Transverse colon (tissue), 4 donors: ENCODE measurements at regions not wholly inside any gene's neighbourhood (a gene's known extent, or its start where the extent isn't known, plus 50 kb on each side); places are given as distances from the start of the nearest gene placed in this dataset.
"Not testable (repeated sequence)": the region's sequence is repeated elsewhere in the genome, so short reads cannot be mapped to it uniquely, and the experiment has no call there.

Experiments used
- DNase-seq: peaks from one replicate; pipeline ENCODE4 v3.0.0-alpha.2; 2019
- H3K27ac ChIP-seq, 4 donors: fragments of 200-600 bp; sonication (generic); 2 replicates each; pipeline ENCODE4 v1.5.1; 2016 to 2018; ENCODE audit warnings: inconsistent platforms in 4 of 4
- H3K27me3 ChIP-seq: fragments of 200-600 bp; sonication (generic); 2 replicates; pipeline ENCODE4 v1.5.1; 2017; ENCODE audit warnings: inconsistent platforms
- H3K36me3 ChIP-seq, 4 donors: fragments of 200-600 bp; sonication (generic); 2 replicates each; pipeline ENCODE4 v1.5.1; 2017 to 2019; ENCODE audit warnings: inconsistent platforms in 4 of 4
- H3K4me1 ChIP-seq, 4 donors: fragments of 200-600 bp; sonication (generic); 2 replicates each; pipeline ENCODE4 v1.5.1; 2017 to 2020; ENCODE audit warnings: inconsistent platforms in 4 of 4
- H3K4me3 ChIP-seq, 4 donors: fragments of 200-600 bp; sonication (generic); 1 replicate in 1 of 4; 2 replicates in 3 of 4; pipeline versions ENCODE4 v1.5.1 to v1.6.1; 2017 to 2019; ENCODE audit warnings: inconsistent platforms in 4 of 4
- H3K9me3 ChIP-seq, 2 donors: fragments of 200-600 bp; sonication (generic); 2 replicates each; pipeline ENCODE4 v1.5.1; 2017 to 2019; ENCODE audit warnings: inconsistent platforms in 2 of 2
- EP300 ChIP-seq: sonication (generic); formaldehyde crosslinking; IDR thresholded peaks from one replicate; pipeline ENCODE4 v1.6.1; 2017; ENCODE audit warnings: antibody characterized with exemption, low read depth
- POLR2A ChIP-seq: fragments of 450-650 bp; IDR thresholded peaks from one replicate; pipeline ENCODE4 v1.6.1; 2016; ENCODE audit warnings: antibody characterized with exemption, mild to moderate bottlenecking, moderate library complexity
- POLR2AphosphoS5 ChIP-seq, 3 donors: sonication (generic); formaldehyde crosslinking; IDR thresholded peaks; one replicate each; pipeline ENCODE4 v1.6.1; 2016; ENCODE audit warnings: antibody characterized with exemption in 3 of 3
- WGBS, 2 donors: methylation state at CpG; one replicate each; pipeline ENCODE4 v1.1.5; 2018; ENCODE audit warnings: low coverage in 1 of 2; 5-methylcytosine and 5-hydroxymethylcytosine counted together
- in situ Hi-C, 4 donors: fragments of 200-750 bp; cut with MboI; loops; one replicate each; pipeline versions ENCODE4 v1.15.0 to v1.15.1; 2017; ENCODE audit warnings: low sequenced_read_pairs in 3 of 4, low pct_ligation_motif_present in 1 of 4, low pct_unique_long_range_greater_than_20kb in 1 of 4
- intact Hi-C: fragments of 100-400 bp; cut with DNase I; formaldehyde crosslinking; loops from one replicate; pipeline ENCODE4 v1.15.1; 2023; ENCODE audit warnings: low total_unique reads
- TF ChIP-seq, protein P1 (sequence below), 5 experiments: fragments of 200-600 bp in 3 of 5; fragments of 450-650 bp in 2 of 5; sonication (generic) in 3 of 5; IDR thresholded peaks; 1 replicate in 2 of 5; 2 replicates in 3 of 5; pipeline ENCODE4 v1.5.1; 2016 to 2017; ENCODE audit warnings: antibody characterized with exemption in 5 of 5, inconsistent platforms in 3 of 5, mild to moderate bottlenecking in 2 of 5, moderate library complexity in 1 of 5

DNA sequence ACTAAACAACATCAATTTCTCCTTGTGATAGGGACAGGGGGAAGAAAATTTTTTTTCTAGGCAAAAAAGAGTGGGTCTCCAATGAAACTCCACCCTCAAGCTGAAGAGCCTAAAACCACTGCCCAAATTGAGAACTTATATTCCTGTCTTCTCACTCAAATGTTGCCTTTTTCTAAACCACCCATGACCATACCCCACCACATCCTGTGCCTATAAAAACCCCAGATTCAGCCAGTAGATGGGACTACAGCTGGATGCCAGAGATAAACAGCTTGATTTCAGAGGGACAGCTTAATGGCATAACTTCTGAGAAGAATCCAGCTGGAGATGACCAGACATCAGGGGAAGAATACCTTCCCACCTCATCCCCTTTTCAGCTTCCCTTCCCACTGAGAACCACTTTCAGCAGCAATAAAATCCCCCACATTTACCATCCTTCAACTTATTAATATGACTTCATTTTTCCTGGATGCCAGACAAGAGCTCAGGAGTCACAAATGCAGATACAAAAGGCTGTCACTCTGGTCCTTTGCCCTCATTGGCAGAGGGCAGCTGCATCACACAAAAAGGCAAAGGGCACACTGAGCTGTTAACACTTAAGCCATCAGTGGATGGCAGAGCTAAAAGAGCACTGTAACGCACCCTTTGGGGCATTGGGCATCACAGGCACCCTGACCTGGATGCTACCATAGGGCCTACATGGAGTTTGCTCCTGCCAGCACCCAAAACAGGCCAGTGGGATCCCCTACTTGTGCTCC, 972.5 kb upstream of the CTNND2 start:
- Histone ChIP-seq H3K4me3 (no peak overlapping the region), H3K27ac (no peak overlapping the region), H3K4me1 (no peaks in the 10 kb centered on the region), H3K27me3 (no peaks in the 10 kb centered on the region), H3K9me3 (no peaks in the 10 kb centered on the region), H3K36me3 (no peaks in the 10 kb centered on the region)
- no peak for DNase-seq
- in situ Hi-C loops (no loop called here), intact Hi-C loops (no loop called here)
- no peak for TF ChIP-seq EP300
- no peak for TF ChIP-seq POLR2A
- no peak for TF ChIP-seq POLR2AphosphoS5 (IDR thresholded peaks at IDR 0.05)
- TF ChIP-seq, protein P1, sequence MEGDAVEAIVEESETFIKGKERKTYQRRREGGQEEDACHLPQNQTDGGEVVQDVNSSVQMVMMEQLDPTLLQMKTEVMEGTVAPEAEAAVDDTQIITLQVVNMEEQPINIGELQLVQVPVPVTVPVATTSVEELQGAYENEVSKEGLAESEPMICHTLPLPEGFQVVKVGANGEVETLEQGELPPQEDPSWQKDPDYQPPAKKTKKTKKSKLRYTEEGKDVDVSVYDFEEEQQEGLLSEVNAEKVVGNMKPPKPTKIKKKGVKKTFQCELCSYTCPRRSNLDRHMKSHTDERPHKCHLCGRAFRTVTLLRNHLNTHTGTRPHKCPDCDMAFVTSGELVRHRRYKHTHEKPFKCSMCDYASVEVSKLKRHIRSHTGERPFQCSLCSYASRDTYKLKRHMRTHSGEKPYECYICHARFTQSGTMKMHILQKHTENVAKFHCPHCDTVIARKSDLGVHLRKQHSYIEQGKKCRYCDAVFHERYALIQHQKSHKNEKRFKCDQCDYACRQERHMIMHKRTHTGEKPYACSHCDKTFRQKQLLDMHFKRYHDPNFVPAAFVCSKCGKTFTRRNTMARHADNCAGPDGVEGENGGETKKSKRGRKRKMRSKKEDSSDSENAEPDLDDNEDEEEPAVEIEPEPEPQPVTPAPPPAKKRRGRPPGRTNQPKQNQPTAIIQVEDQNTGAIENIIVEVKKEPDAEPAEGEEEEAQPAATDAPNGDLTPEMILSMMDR (IDR thresholded peaks at IDR 0.05) = no peak
- 70% methylated on average over 1 of the region's 1 CpG; no CpG with 5 or more reads in 1 of the 2 donors for WGBS, 2 donors

DNA sequence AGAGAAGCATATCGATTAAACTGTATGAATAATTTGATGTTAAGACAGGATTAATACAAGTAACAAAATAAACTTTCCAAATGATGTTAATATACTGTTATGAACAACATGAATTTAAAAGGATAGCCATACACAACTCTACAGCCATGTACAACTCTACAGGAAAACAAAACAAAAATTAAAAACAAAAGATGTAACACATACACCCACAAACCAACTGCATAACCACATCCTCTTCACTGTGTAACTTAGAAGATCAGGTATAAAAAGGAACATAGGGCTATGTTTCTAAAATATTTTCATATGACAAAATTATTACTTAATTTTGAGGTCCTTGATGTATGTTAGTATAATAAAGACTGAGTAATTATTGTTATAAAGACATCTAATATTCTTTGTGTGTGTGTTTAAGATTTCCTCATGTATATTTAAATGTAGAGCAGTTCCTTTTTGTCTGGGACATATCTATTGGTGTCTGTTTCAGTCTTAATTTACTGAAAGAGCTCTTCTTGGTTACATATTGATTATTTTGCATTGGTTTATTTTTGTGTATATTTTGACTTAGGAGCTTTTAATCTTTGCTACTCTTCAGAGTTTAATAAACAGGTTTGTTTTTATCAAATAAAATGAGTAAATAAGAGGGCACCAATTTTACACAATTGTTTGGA, 966.8 kb upstream of the CTNND2 start:
- in situ Hi-C loops (no loop called here), intact Hi-C loops (no loop called here)
- Histone ChIP-seq H3K9me3 (no peaks in the 10 kb centered on the region), H3K27me3 (no peaks in the 10 kb centered on the region), H3K27ac (no peak overlapping the region), H3K36me3 (no peaks in the 10 kb centered on the region), H3K4me1 (no peaks in the 10 kb centered on the region), H3K4me3 (no peak overlapping the region)
- 55 to 69% methylated on average over 1 of the region's 1 CpG for WGBS, 2 donors
- DNase-seq = no peak
- TF ChIP-seq POLR2A (no peak), POLR2AphosphoS5 (IDR thresholded peaks at IDR 0.05) (no peak), EP300 (no peak)
- TF ChIP-seq, protein P1 (IDR thresholded peaks at IDR 0.05) = no peak

DNA sequence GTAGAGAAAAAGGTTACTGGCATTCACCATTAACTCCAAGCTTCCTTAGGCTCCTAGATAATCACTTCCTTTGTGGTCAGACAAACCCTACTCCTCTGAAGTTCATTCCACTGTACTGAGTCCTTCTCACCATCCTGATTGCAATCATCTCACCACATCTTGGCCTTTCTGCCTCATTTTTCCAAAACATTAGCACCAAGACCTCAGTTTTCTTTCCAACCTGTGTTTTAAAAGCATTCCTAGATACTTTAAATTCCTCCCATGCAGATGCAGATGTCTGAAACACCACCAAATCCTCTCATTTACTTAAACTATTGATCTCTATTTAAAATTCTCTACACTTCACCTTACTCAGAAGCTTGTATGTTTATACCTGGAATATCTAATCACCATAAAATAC, 961.3 kb upstream of the CTNND2 start:
- H3K4me1 ChIP-seq = no peaks in the 10 kb centered on the region
- DNase-seq = no peak
- TF ChIP-seq POLR2AphosphoS5 (IDR thresholded peaks at IDR 0.05) (no peak), POLR2A (no peak), EP300 (no peak)
- TF ChIP-seq, protein P1 (IDR thresholded peaks at IDR 0.05) = no peak
- in situ Hi-C loops (no loop called here), intact Hi-C loops (no loop called here)
- no peaks in the 10 kb centered on the region for H3K9me3 ChIP-seq
- H3K4me3 ChIP-seq = no peak overlapping the region
- H3K27me3 ChIP-seq = no peaks in the 10 kb centered on the region
- H3K27ac ChIP-seq = no peak overlapping the region
- H3K36me3 ChIP-seq = no peaks in the 10 kb centered on the region

DNA sequence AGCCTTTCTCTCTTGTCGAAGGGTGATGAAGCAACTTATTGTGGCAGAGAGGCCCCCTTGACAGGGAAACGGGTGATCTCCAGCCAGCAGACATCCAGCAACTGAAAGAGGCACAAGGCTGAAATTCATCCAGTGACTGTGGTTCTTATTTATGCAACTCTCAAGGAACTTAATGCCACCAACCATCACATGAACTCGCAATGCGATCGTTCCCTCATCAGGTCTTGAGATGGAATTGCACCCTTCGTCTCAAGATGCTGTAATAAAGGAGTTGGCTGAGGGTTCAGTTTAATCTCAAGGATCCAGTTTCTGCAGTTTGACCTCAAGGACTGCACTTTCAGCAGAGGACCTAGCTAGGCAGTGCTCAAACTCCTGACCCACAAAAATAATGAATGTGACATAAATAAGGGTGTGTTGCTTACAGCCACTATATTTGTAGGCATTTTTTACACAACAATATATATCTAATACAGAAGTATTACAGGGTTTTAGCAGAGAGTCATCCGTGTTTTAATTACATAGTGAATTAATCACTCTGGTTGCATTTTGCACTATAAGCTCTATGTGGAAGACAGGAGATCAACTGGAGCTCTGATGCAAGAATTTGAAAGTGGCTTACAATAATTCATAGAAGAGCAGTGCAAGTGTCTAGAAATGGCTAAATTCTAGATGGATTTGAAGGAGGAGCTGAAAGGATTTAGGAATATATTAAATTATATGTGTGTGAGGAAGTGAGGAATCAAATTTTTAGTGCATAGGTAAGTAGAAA, 957.8 kb upstream of the CTNND2 start:
- 76 to 79% methylated on average over 5 to 7 of the region's 7 CpGs for WGBS, 2 donors
- H3K9me3 ChIP-seq = no peaks in the 10 kb centered on the region

DNA sequence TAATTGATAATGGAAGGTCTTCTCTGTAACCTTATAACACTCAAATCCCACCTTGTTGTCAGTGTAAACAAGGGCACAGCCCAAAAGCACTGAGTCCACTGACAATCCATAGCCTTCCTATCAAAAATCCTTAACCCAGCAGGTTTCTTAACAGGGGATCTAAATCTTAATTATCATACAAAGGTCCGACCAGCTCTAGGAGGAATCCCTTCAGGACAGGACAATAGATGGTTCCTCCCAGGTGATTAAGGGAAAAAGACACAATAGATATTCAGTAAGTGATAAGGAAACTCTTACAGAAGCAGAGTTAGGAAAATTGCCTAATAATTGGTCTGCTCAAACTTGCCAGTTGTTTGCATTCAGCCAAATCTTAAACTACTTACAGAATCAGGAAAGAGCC, 951.9 kb upstream of the CTNND2 start:
- intact Hi-C loops, in situ Hi-C loops, H3K9me3 ChIP-seq, H3K27me3 ChIP-seq, DNase-seq, H3K4me1 ChIP-seq, H3K27ac ChIP-seq, H3K4me3 ChIP-seq, H3K36me3 ChIP-seq: not testable (repeated sequence)
- 38 to 48% methylated on average over 1 of the region's 1 CpG for WGBS, 2 donors

More for the DNA sequence above, 957.8 kb upstream of the CTNND2 start:
- no peak overlapping the region for H3K27ac ChIP-seq
- DNase-seq = no peak
- no peaks in the 10 kb centered on the region for H3K27me3 ChIP-seq
- in situ Hi-C loops = no loop called here
- intact Hi-C loops = no loop called here
- H3K4me1 ChIP-seq = no peaks in the 10 kb centered on the region
- TF ChIP-seq POLR2A (no peak), POLR2AphosphoS5 (IDR thresholded peaks at IDR 0.05) (no peak), EP300 (no peak)
- TF ChIP-seq, protein P1 (IDR thresholded peaks at IDR 0.05) = no peak
- no peaks in the 10 kb centered on the region for H3K36me3 ChIP-seq
- H3K4me3 ChIP-seq = no peak overlapping the region
